IPS-NIHi11 (cell line): ENCODE measurements at regions not wholly inside any gene's neighbourhood (a gene's known extent, or its start where the extent isn't known, plus 50 kb on each side); places are given as distances from the start of the nearest gene placed in this dataset.

Experiments
- DNase-seq: peaks from one replicate; pipeline ENCODE4 v3.0.0; 2012; ENCODE audit warnings: mixed read lengths, low spot score

- DNase-seq = no peak
Measured at GRCh38 chr9:99365233-99365980, 143.3 kb downstream of the SEC61B start.

GRCh38 chr9:99366183-99366582 is 144.1 kb downstream of the SEC61B start:
- DNase-seq = no peak

- no peak for DNase-seq
Measured at GRCh38 chr9:99366621-99367020, 144.5 kb downstream of the SEC61B start.

GRCh38 chr9:99368341-99369326 is 146.6 kb downstream of the SEC61B start:
- DNase-seq = peak; percentile 46

GRCh38 chr9:99369327-99369722 is 147.2 kb downstream of the SEC61B start:
- no peak for DNase-seq

GRCh38 chr9:99370376-99370775 is 148.3 kb downstream of the SEC61B start:
- DNase-seq = no peak

- DNase-seq = no peak
Measured at GRCh38 chr9:99371376-99371775, 149.3 kb downstream of the SEC61B start.

GRCh38 chr9:99373912-99374311 is 151.8 kb downstream of the SEC61B start:
- DNase-seq = no peak

GRCh38 chr9:99374793-99375192 is 152.7 kb downstream of the SEC61B start:
- no peak for DNase-seq

- DNase-seq = no peak
Measured at GRCh38 chr9:99375481-99375880, 153.4 kb downstream of the SEC61B start.

- DNase-seq = no peak
Measured at GRCh38 chr9:99377790-99378775, 156.0 kb downstream of the SEC61B start.

GRCh38 chr9:99383536-99383935 is 161.5 kb downstream of the SEC61B start:
- no peak for DNase-seq

- no peak for DNase-seq
Measured at GRCh38 chr9:99385215-99385614, 163.1 kb downstream of the SEC61B start.

GRCh38 chr9:99385814-99386279 is 163.8 kb downstream of the SEC61B start:
- DNase-seq = no peak

- DNase-seq = no peak
Measured at GRCh38 chr9:99387431-99387830, 165.3 kb downstream of the SEC61B start.

GRCh38 chr9:99389087-99390033 is 167.3 kb downstream of the SEC61B start:
- no peak for DNase-seq

- DNase-seq = no peak
Measured at GRCh38 chr9:99391937-99392594, 170.0 kb downstream of the SEC61B start.

- DNase-seq = no peak
Measured at GRCh38 chr9:99392986-99393385, 170.9 kb downstream of the SEC61B start.

- no peak for DNase-seq
Measured at GRCh38 chr9:99393993-99394392, 171.9 kb downstream of the SEC61B start.

GRCh38 chr9:99398241-99398640 is 176.2 kb downstream of the SEC61B start:
- no peak for DNase-seq
